ENCODE measurements at regions not wholly inside any gene's neighbourhood (a gene's known extent, or its start where the extent isn't known, plus 50 kb on each side); places are given as distances from the start of the nearest gene placed in this dataset.
A peak's percentile ranks its signal among the peaks of the same experiment; 100 is the strongest.

GRCh38 chr7:36035186-36035585 lies 117.9 kb upstream of the EEPD1 start:
- Histone ChIP-seq H3K4me1 (ENCODE audit: control extremely low read depth in 1 of 4, control insufficient read depth in 4 of 4, insufficient read depth in 4 of 4, low read length in 3 of 4) (peaks cover 0 to 18% (median 9%) of the 10 kb centered on the region in 4 experiments), H3K27me3 (replicated peaks in 2 of 5; ENCODE audit: control insufficient read depth in 4 of 5, insufficient read depth in 5 of 5, low read length in 4 of 5) (no peaks in the 10 kb centered on the region), H3K27ac (ENCODE audit: insufficient read depth in 1 of 2, low read depth in 1 of 2, low read length in 2 of 2, poor library complexity in 1 of 2, severe bottlenecking in 2 of 2) (no peak overlapping the region), H3K4me3 (ENCODE audit: control insufficient read depth in 1 of 7, extremely low read depth in 1 of 7, insufficient read depth in 4 of 7, low read depth in 2 of 7, low read length in 6 of 7) (no peak overlapping the region), H3K9me3 (ENCODE audit: control extremely low read depth in 1 of 5, control insufficient read depth in 4 of 5, insufficient read depth in 2 of 5, low read depth in 1 of 5, low read length in 4 of 5) (no peaks in the 10 kb centered on the region), H3K36me3 (ENCODE audit: control insufficient read depth in 4 of 4, insufficient read depth in 4 of 4, low read length in 3 of 4) (no peaks in the 10 kb centered on the region)
- 100% methylated on average over 7 of the region's 7 CpGs for WGBS (ENCODE audit: insufficient coverage)
- DNase-seq: no peak
- ChIA-PET CTCF (interaction anchor here (1.4 kb wide), 1 partner anchor 19 kb away, joined by 3 read pairs; no protein-coding TSS in a partner anchor), POLR2A (interaction anchor here (0.5 kb wide), 1 partner anchor 32 kb away, joined by 3 read pairs; no protein-coding TSS in a partner anchor)

DNA sequence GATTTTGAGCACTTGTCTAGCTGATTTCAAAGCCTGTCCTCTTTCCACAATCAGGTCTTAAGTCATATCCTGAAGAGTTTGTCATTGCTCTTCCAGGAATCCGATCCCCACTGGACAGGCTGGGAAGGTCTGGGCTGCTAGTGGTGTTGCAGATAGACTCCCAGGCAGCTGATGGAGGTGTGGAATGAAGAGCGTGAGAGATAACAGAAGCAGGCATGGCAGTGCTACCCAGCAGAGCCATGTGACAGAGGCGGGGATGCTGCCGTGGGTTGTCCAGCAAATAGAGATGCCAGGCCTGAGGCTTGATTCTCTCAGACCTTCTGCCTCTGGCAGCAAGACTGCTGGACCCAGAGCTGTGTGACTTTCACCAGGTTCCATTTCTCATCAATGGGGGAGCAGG lies 116.5 kb upstream of the EEPD1 start:
- Histone ChIP-seq H3K9me3 (ENCODE audit: control extremely low read depth in 1 of 5, control insufficient read depth in 4 of 5, insufficient read depth in 2 of 5, low read depth in 1 of 5, low read length in 4 of 5) (no peaks in the 10 kb centered on the region), H3K27me3 (replicated peaks in 2 of 5; ENCODE audit: control insufficient read depth in 4 of 5, insufficient read depth in 5 of 5, low read length in 4 of 5) (no peaks in the 10 kb centered on the region), H3K27ac (ENCODE audit: insufficient read depth in 1 of 2, low read depth in 1 of 2, low read length in 2 of 2, poor library complexity in 1 of 2, severe bottlenecking in 2 of 2) (no peak overlapping the region), H3K36me3 (ENCODE audit: control insufficient read depth in 4 of 4, insufficient read depth in 4 of 4, low read length in 3 of 4) (no peaks in the 10 kb centered on the region), H3K4me1 (ENCODE audit: control extremely low read depth in 1 of 4, control insufficient read depth in 4 of 4, insufficient read depth in 4 of 4, low read length in 3 of 4) (peaks cover 0 to 18% (median 9%) of the 10 kb centered on the region in 4 experiments), H3K4me3 (ENCODE audit: control insufficient read depth in 1 of 7, extremely low read depth in 1 of 7, insufficient read depth in 4 of 7, low read depth in 2 of 7, low read length in 6 of 7) (peak overlapping the region in 1 of 7 experiments; percentile 6)
- 98% methylated on average over 4 of the region's 4 CpGs for WGBS (ENCODE audit: insufficient coverage)
- no peak for DNase-seq
- ChIA-PET CTCF (interaction anchor here (1.4 to 1.5 kb wide), 2 partner anchors 18 to 53 kb away, joined by 3 to 4 read pairs; no protein-coding TSS in a partner anchor), POLR2A (no interaction called here)

DNA sequence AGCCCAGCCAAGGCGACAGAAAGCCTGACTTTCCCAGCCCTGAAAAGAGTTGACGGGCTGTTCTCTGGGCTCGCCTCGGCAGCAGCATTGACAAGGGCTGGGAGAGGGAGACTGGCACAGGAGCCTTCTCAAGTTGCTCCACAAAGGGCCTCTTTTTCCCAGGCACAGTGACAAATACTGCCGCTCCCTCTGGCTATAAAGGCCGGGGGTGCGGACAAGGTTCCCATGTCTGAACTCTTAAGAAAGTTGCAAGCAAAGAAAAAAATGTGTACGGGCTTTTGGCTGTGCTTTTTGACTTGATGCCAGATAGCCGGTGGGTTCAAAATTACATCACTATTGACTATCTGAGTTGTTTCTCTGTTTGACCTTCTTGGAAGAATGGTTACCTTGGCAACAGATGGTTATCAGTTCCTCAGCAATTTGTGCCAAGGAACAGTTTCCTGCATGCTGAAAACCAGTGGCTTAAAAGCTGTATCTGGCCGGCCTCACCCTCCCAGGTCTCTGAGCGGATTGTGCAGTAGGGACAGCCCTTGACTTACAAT lies 115.9 kb upstream of the EEPD1 start:
- Histone ChIP-seq H3K27ac (ENCODE audit: insufficient read depth in 1 of 2, low read depth in 1 of 2, low read length in 2 of 2, poor library complexity in 1 of 2, severe bottlenecking in 2 of 2) (peak overlapping the region in 1 of 2 experiments; percentile 10), H3K27me3 (replicated peaks in 2 of 5; ENCODE audit: control insufficient read depth in 4 of 5, insufficient read depth in 5 of 5, low read length in 4 of 5) (no peaks in the 10 kb centered on the region), H3K4me3 (ENCODE audit: control insufficient read depth in 1 of 7, extremely low read depth in 1 of 7, insufficient read depth in 4 of 7, low read depth in 2 of 7, low read length in 6 of 7) (peak overlapping the region in 3 of 7 experiments; percentile 6 to 32 (median 9)), H3K9me3 (ENCODE audit: control extremely low read depth in 1 of 5, control insufficient read depth in 4 of 5, insufficient read depth in 2 of 5, low read depth in 1 of 5, low read length in 4 of 5) (no peaks in the 10 kb centered on the region), H3K4me1 (ENCODE audit: control extremely low read depth in 1 of 4, control insufficient read depth in 4 of 4, insufficient read depth in 4 of 4, low read length in 3 of 4) (peaks cover 0 to 18% (median 9%) of the 10 kb centered on the region in 4 experiments), H3K36me3 (ENCODE audit: control insufficient read depth in 4 of 4, insufficient read depth in 4 of 4, low read length in 3 of 4) (no peaks in the 10 kb centered on the region)
- 42% methylated on average over 7 of the region's 11 CpGs for WGBS (ENCODE audit: insufficient coverage)
- DNase-seq: peak; percentile 82 to 93 (median 92)
- CTCF ChIA-PET: interaction anchor here (1.2 to 1.5 kb wide), 3 partner anchors 28 to 53 kb away, joined by 3 to 4 read pairs (median 4); no protein-coding TSS in a partner anchor
- POLR2A ChIA-PET: no interaction called here

GRCh38 chr7:36038063-36038721 lies 114.9 kb upstream of the EEPD1 start:
- no peak overlapping the region for H3K4me3 ChIP-seq (ENCODE audit: control insufficient read depth in 1 of 7, extremely low read depth in 1 of 7, insufficient read depth in 4 of 7, low read depth in 2 of 7, low read length in 6 of 7)
- H3K27ac ChIP-seq (ENCODE audit: insufficient read depth in 1 of 2, low read depth in 1 of 2, low read length in 2 of 2, poor library complexity in 1 of 2, severe bottlenecking in 2 of 2): no peak overlapping the region
- no peaks in the 10 kb centered on the region for H3K27me3 ChIP-seq (replicated peaks in 2 of 5; ENCODE audit: control insufficient read depth in 4 of 5, insufficient read depth in 5 of 5, low read length in 4 of 5)
- CTCF ChIA-PET: interaction anchor here (1.2 to 1.5 kb wide), 4 partner anchors 10 to 131 kb away, joined by 3 to 5 read pairs (median 4); no protein-coding TSS in a partner anchor
- H3K36me3 ChIP-seq (ENCODE audit: control insufficient read depth in 4 of 4, insufficient read depth in 4 of 4, low read length in 3 of 4): no peaks in the 10 kb centered on the region
- peaks cover 0 to 18% (median 9%) of the 10 kb centered on the region in 4 experiments for H3K4me1 ChIP-seq (ENCODE audit: control extremely low read depth in 1 of 4, control insufficient read depth in 4 of 4, insufficient read depth in 4 of 4, low read length in 3 of 4)
- no peaks in the 10 kb centered on the region for H3K9me3 ChIP-seq (ENCODE audit: control extremely low read depth in 1 of 5, control insufficient read depth in 4 of 5, insufficient read depth in 2 of 5, low read depth in 1 of 5, low read length in 4 of 5)
- POLR2A ChIA-PET: no interaction called here
- 96% methylated on average over 6 of the region's 7 CpGs for WGBS (ENCODE audit: insufficient coverage)
- no peak for DNase-seq

DNA sequence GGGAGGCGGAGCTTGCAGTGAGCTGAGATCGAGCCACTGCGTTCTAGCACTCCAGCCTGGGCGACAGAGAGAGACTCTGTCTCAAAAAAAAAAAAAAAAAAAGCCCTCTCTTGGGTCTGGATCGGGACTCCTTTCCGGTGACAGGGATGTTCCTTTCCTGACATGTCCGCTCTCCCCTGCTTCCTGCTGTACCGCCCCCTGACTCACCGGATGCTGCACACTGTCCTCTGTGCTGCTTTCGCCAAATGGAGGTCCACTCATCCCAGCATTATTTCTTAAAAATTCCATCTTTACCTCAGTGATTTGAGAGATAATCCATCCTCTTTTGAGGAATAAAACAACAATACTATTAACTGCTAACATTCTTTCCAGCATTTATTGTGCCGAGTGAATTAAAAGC lies 113.8 kb upstream of the EEPD1 start:
- DNase-seq: no peak
- WGBS (ENCODE audit: insufficient coverage): 88% methylated on average over 9 of the region's 11 CpGs
- Histone ChIP-seq H3K27ac (ENCODE audit: insufficient read depth in 1 of 2, low read depth in 1 of 2, low read length in 2 of 2, poor library complexity in 1 of 2, severe bottlenecking in 2 of 2) (no peak overlapping the region), H3K4me1 (ENCODE audit: control extremely low read depth in 1 of 4, control insufficient read depth in 4 of 4, insufficient read depth in 4 of 4, low read length in 3 of 4) (peaks cover 0 to 18% (median 9%) of the 10 kb centered on the region in 4 experiments), H3K9me3 (ENCODE audit: control extremely low read depth in 1 of 5, control insufficient read depth in 4 of 5, insufficient read depth in 2 of 5, low read depth in 1 of 5, low read length in 4 of 5) (no peaks in the 10 kb centered on the region), H3K4me3 (ENCODE audit: control insufficient read depth in 1 of 7, extremely low read depth in 1 of 7, insufficient read depth in 4 of 7, low read depth in 2 of 7, low read length in 6 of 7) (no peak overlapping the region), H3K27me3 (replicated peaks in 2 of 5; ENCODE audit: control insufficient read depth in 4 of 5, insufficient read depth in 5 of 5, low read length in 4 of 5) (no peaks in the 10 kb centered on the region), H3K36me3 (ENCODE audit: control insufficient read depth in 4 of 4, insufficient read depth in 4 of 4, low read length in 3 of 4) (no peaks in the 10 kb centered on the region)
- ChIA-PET CTCF (interaction anchor here (1.5 kb wide), 2 partner anchors 9 to 132 kb away, joined by 3 to 5 read pairs; no protein-coding TSS in a partner anchor), POLR2A (no interaction called here)

GRCh38 chr7:36039671-36040070 lies 113.4 kb upstream of the EEPD1 start:
- H3K36me3 ChIP-seq (ENCODE audit: control insufficient read depth in 4 of 4, insufficient read depth in 4 of 4, low read length in 3 of 4): no peaks in the 10 kb centered on the region
- DNase-seq: no peak
- WGBS (ENCODE audit: insufficient coverage): 93% methylated on average over 2 of the region's 3 CpGs
- CTCF ChIA-PET: no interaction called here
- no peak overlapping the region for H3K27ac ChIP-seq (ENCODE audit: insufficient read depth in 1 of 2, low read depth in 1 of 2, low read length in 2 of 2, poor library complexity in 1 of 2, severe bottlenecking in 2 of 2)
- no peaks in the 10 kb centered on the region for H3K27me3 ChIP-seq (replicated peaks in 2 of 5; ENCODE audit: control insufficient read depth in 4 of 5, insufficient read depth in 5 of 5, low read length in 4 of 5)
- H3K9me3 ChIP-seq (ENCODE audit: control extremely low read depth in 1 of 5, control insufficient read depth in 4 of 5, insufficient read depth in 2 of 5, low read depth in 1 of 5, low read length in 4 of 5): no peaks in the 10 kb centered on the region
- no peak overlapping the region for H3K4me3 ChIP-seq (ENCODE audit: control insufficient read depth in 1 of 7, extremely low read depth in 1 of 7, insufficient read depth in 4 of 7, low read depth in 2 of 7, low read length in 6 of 7)
- H3K4me1 ChIP-seq (ENCODE audit: control extremely low read depth in 1 of 4, control insufficient read depth in 4 of 4, insufficient read depth in 4 of 4, low read length in 3 of 4): peaks cover 0 to 18% (median 9%) of the 10 kb centered on the region in 4 experiments
- POLR2A ChIA-PET: no interaction called here

DNA sequence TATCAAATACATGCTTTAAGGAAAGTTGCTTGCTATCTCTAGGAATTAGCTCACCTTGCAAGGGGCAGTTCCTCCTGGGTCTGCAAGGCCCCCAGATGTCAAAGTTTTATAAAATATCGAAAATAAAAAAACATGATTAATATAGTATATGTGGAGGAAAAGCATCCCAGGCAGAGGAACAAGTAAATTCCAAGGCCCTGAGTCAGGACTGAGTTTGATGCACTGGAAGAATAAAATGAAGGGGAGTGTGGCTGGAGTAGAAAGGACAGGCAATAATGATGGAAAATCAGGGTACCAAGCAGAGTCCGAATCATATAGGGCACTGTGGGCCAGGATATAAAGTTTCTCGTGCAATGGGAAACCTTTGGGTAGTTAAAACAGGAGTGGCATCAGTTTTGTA lies 112.4 kb upstream of the EEPD1 start:
- no peaks in the 10 kb centered on the region for H3K36me3 ChIP-seq (ENCODE audit: control insufficient read depth in 4 of 4, insufficient read depth in 4 of 4, low read length in 3 of 4)
- ChIA-PET CTCF (no interaction called here), POLR2A (no interaction called here)
- DNase-seq: no peak
- no peak overlapping the region for H3K27ac ChIP-seq (ENCODE audit: insufficient read depth in 1 of 2, low read depth in 1 of 2, low read length in 2 of 2, poor library complexity in 1 of 2, severe bottlenecking in 2 of 2)
- no peak overlapping the region for H3K4me3 ChIP-seq (ENCODE audit: control insufficient read depth in 1 of 7, extremely low read depth in 1 of 7, insufficient read depth in 4 of 7, low read depth in 2 of 7, low read length in 6 of 7)
- H3K4me1 ChIP-seq (ENCODE audit: control extremely low read depth in 1 of 4, control insufficient read depth in 4 of 4, insufficient read depth in 4 of 4, low read length in 3 of 4): peaks cover 0 to 18% (median 9%) of the 10 kb centered on the region in 4 experiments
- WGBS (ENCODE audit: insufficient coverage): 97% methylated on average over 3 of the region's 3 CpGs
- H3K27me3 ChIP-seq (replicated peaks in 2 of 5; ENCODE audit: control insufficient read depth in 4 of 5, insufficient read depth in 5 of 5, low read length in 4 of 5): no peaks in the 10 kb centered on the region
- H3K9me3 ChIP-seq (ENCODE audit: control extremely low read depth in 1 of 5, control insufficient read depth in 4 of 5, insufficient read depth in 2 of 5, low read depth in 1 of 5, low read length in 4 of 5): no peaks in the 10 kb centered on the region
